Gastroesophageal sphincter (tissue), 3 donors: ENCODE measurements at regions not wholly inside any gene's neighbourhood (a gene's known extent, or its start where the extent isn't known, plus 50 kb on each side); places are given as distances from the start of the nearest gene placed in this dataset.

Experiments used
- EP300 ChIP-seq: sonication (generic); formaldehyde crosslinking; IDR thresholded peaks from one replicate; pipeline ENCODE4 v1.6.1; 2017; ENCODE audit warnings: antibody characterized with exemption, mild to moderate bottlenecking
- POLR2A ChIP-seq, 2 donors: fragments of 450-650 bp; IDR thresholded peaks; one replicate each; pipeline ENCODE4 v1.6.1; 2017; ENCODE audit warnings: antibody characterized with exemption in 2 of 2, mild to moderate bottlenecking in 2 of 2, moderate library complexity in 1 of 2
- POLR2AphosphoS5 ChIP-seq: sonication (generic); formaldehyde crosslinking; IDR thresholded peaks from one replicate; pipeline ENCODE4 v1.6.1; 2017; ENCODE audit warnings: antibody characterized with exemption
- TF ChIP-seq, protein P1 (sequence below), 4 experiments: fragments of 200-600 bp in 2 of 4; fragments of 450-650 bp in 2 of 4; sonication (generic) in 1 of 4; IDR thresholded peaks; one replicate each; pipeline ENCODE4 v1.5.1; 2017 to 2019; ENCODE audit warnings: antibody characterized with exemption in 4 of 4, mild to moderate bottlenecking in 2 of 4, moderate library complexity in 2 of 4

GRCh38 chr1:56149761-56150160, 429.6 kb downstream of the PLPP3 start:
- TF ChIP-seq POLR2A (IDR thresholded peaks at IDR 0.05): no peak
- TF ChIP-seq, protein P1, sequence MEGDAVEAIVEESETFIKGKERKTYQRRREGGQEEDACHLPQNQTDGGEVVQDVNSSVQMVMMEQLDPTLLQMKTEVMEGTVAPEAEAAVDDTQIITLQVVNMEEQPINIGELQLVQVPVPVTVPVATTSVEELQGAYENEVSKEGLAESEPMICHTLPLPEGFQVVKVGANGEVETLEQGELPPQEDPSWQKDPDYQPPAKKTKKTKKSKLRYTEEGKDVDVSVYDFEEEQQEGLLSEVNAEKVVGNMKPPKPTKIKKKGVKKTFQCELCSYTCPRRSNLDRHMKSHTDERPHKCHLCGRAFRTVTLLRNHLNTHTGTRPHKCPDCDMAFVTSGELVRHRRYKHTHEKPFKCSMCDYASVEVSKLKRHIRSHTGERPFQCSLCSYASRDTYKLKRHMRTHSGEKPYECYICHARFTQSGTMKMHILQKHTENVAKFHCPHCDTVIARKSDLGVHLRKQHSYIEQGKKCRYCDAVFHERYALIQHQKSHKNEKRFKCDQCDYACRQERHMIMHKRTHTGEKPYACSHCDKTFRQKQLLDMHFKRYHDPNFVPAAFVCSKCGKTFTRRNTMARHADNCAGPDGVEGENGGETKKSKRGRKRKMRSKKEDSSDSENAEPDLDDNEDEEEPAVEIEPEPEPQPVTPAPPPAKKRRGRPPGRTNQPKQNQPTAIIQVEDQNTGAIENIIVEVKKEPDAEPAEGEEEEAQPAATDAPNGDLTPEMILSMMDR (IDR thresholded peaks at IDR 0.05): no peak
- no peak for TF ChIP-seq POLR2AphosphoS5
- no peak for TF ChIP-seq EP300
